NCI-H1048 (cell line): ENCODE measurements at regions not wholly inside any gene's neighbourhood (a gene's known extent, or its start where the extent isn't known, plus 50 kb on each side); places are given as distances from the start of the nearest gene placed in this dataset.
A peak's percentile ranks its signal among the peaks of the same experiment; 100 is the strongest.

Source experiments
- DNase-seq: peaks from one replicate; lab custom pipeline; 2025; lab: John Stamatoyannopoulos, UW

GRCh38 chr2:196316050-196316430 lies 144.7 kb upstream of the STK17B start:
- no peak for DNase-seq

- no peak for DNase-seq
Observed at GRCh38 chr2:196318517-196319377, 147.4 kb upstream of the STK17B start.

GRCh38 chr2:196322973-196323810 lies 151.8 kb upstream of the STK17B start:
- DNase-seq, result no peak

- no peak for DNase-seq
Observed at GRCh38 chr2:196324211-196324610, 152.8 kb upstream of the STK17B start.

- DNase-seq, result no peak
Observed at GRCh38 chr2:196328088-196328680, 156.8 kb upstream of the STK17B start.

GRCh38 chr2:196329959-196330358 lies 158.6 kb upstream of the STK17B start:
- DNase-seq, result no peak

- DNase-seq, result no peak
Observed at GRCh38 chr2:196330645-196331044, 159.3 kb upstream of the STK17B start.

- no peak for DNase-seq
Observed at GRCh38 chr2:196331143-196331542, 159.8 kb upstream of the STK17B start.

- no peak for DNase-seq
Observed at GRCh38 chr2:196331851-196332250, 160.5 kb upstream of the STK17B start.

- no peak for DNase-seq
Observed at GRCh38 chr2:196333397-196333796, 162.0 kb upstream of the STK17B start.

- DNase-seq, result no peak
Observed at GRCh38 chr2:196334710-196335109, 163.3 kb upstream of the STK17B start.

GRCh38 chr2:196335221-196335634 lies 163.8 kb upstream of the STK17B start:
- no peak for DNase-seq

GRCh38 chr2:196336207-196336606 lies 164.8 kb upstream of the STK17B start:
- no peak for DNase-seq

GRCh38 chr2:196336715-196337114 lies 165.3 kb upstream of the STK17B start:
- no peak for DNase-seq

- peak; percentile 5 for DNase-seq
Observed at GRCh38 chr2:196337208-196337953, 166.0 kb upstream of the STK17B start.

- DNase-seq, result no peak
Observed at GRCh38 chr2:196338440-196338839, 167.1 kb upstream of the STK17B start.

- DNase-seq, result no peak
Observed at GRCh38 chr2:196341277-196341841, 170.0 kb upstream of the STK17B start.

GRCh38 chr2:196344397-196344796 lies 173.0 kb upstream of the STK17B start:
- no peak for DNase-seq

- no peak for DNase-seq
Observed at GRCh38 chr2:196353717-196354116, 182.3 kb upstream of the STK17B start.

GRCh38 chr2:196354186-196354585 lies 182.8 kb upstream of the STK17B start:
- no peak for DNase-seq

GRCh38 chr2:196356332-196356731 lies 185.0 kb upstream of the STK17B start:
- no peak for DNase-seq

- no peak for DNase-seq
Observed at GRCh38 chr2:196360650-196361049, 189.3 kb upstream of the STK17B start.
